Tibial artery (tissue), 4 donors: ENCODE measurements at regions not wholly inside any gene's neighbourhood (a gene's known extent, or its start where the extent isn't known, plus 50 kb on each side); places are given as distances from the start of the nearest gene placed in this dataset.

Experiments
- DNase-seq, 2 donors: peaks; one replicate each; pipeline ENCODE4 v3.0.0-alpha.2; 2019
- H3K27ac ChIP-seq, 2 donors: fragments of 200-600 bp; sonication (generic) in 1 of 2; 1 replicate in 1 of 2; 2 replicates in 1 of 2; pipeline ENCODE4 v1.5.1; 2018 to 2019; ENCODE audit warnings: mild to moderate bottlenecking in 1 of 2
- H3K27me3 ChIP-seq, 2 donors: fragments of 200-600 bp; sonication (generic) in 1 of 2; one replicate each; pipeline versions ENCODE4 v1.5.1 to v1.6.0; 2016 to 2019
- H3K36me3 ChIP-seq, 3 donors: fragments of 200-600 bp; sonication (generic) in 2 of 3; one replicate each; pipeline ENCODE4 v1.5.1; 2016 to 2019; ENCODE audit warnings: mild to moderate bottlenecking in 2 of 3
- H3K4me1 ChIP-seq, 4 donors: fragments of 200-600 bp; sonication (generic) in 2 of 4; 1 replicate in 3 of 4; 2 replicates in 1 of 4; pipeline ENCODE4 v1.5.1; 2016 to 2019
- H3K4me3 ChIP-seq, 2 donors: fragments of 200-600 bp; sonication (generic) in 1 of 2; 1 replicate in 1 of 2; 2 replicates in 1 of 2; pipeline ENCODE4 v1.5.1; 2018 to 2019; ENCODE audit warnings: mild to moderate bottlenecking in 2 of 2
- H3K9me3 ChIP-seq, 3 donors: fragments of 200-600 bp; sonication (generic) in 1 of 3; one replicate each; pipeline ENCODE4 v1.5.1; 2016 to 2019
- CTCF ChIP-seq, 2 experiments: fragments of 200-600 bp in 1 of 2; fragments of 450-650 bp in 1 of 2; IDR thresholded peaks; one replicate each; pipeline ENCODE4 v1.5.1; 2017 to 2019; ENCODE audit warnings: antibody characterized with exemption in 2 of 2, mild to moderate bottlenecking in 1 of 2, moderate library complexity in 1 of 2
- intact Hi-C: fragments of 100-400 bp; cut with DNase I; formaldehyde crosslinking; loops from one replicate; pipeline ENCODE4 v1.15.0; 2023; ENCODE audit warnings: low total_unique reads

- TF ChIP-seq CTCF (IDR thresholded peaks at IDR 0.05) = no peak
- no peak overlapping the region for H3K27ac ChIP-seq
- H3K9me3 ChIP-seq = no peaks in the 10 kb centered on the region
- H3K36me3 ChIP-seq = no peaks in the 10 kb centered on the region
- no peaks in the 10 kb centered on the region for H3K4me1 ChIP-seq
- intact Hi-C loops = no loop called here
- H3K27me3 ChIP-seq = no peaks in the 10 kb centered on the region
- DNase-seq = no peak
- no peak overlapping the region for H3K4me3 ChIP-seq
Observed at GRCh38 chr7:115883629-115884028, 146.9 kb downstream of the TFEC start.

GRCh38 chr7:115881476-115881875 lies 149.1 kb downstream of the TFEC start:
- intact Hi-C loops = no loop called here
- H3K4me1 ChIP-seq = no peaks in the 10 kb centered on the region

GRCh38 chr7:115879171-115879570 lies 151.4 kb downstream of the TFEC start:
- Histone ChIP-seq H3K27ac (no peak overlapping the region), H3K4me1 (no peaks in the 10 kb centered on the region), H3K36me3 (no peaks in the 10 kb centered on the region), H3K4me3 (no peak overlapping the region), H3K9me3 (no peaks in the 10 kb centered on the region), H3K27me3 (no peaks in the 10 kb centered on the region)
- no peak for DNase-seq
- intact Hi-C loops = no loop called here
- TF ChIP-seq CTCF (IDR thresholded peaks at IDR 0.05) = no peak

More at GRCh38 chr7:115881476-115881875, 149.1 kb downstream of the TFEC start:
- Histone ChIP-seq H3K4me3 (no peak overlapping the region), H3K27ac (no peak overlapping the region), H3K9me3 (no peaks in the 10 kb centered on the region), H3K36me3 (no peaks in the 10 kb centered on the region), H3K27me3 (no peaks in the 10 kb centered on the region)
- DNase-seq = no peak
- no peak for TF ChIP-seq CTCF (IDR thresholded peaks at IDR 0.05)

- no peaks in the 10 kb centered on the region for H3K9me3 ChIP-seq
- no peaks in the 10 kb centered on the region for H3K4me1 ChIP-seq
- H3K4me3 ChIP-seq = no peak overlapping the region
- intact Hi-C loops = no loop called here
- H3K27me3 ChIP-seq = no peaks in the 10 kb centered on the region
- H3K36me3 ChIP-seq = no peaks in the 10 kb centered on the region
- TF ChIP-seq CTCF (IDR thresholded peaks at IDR 0.05) = no peak
- DNase-seq = no peak
- no peak overlapping the region for H3K27ac ChIP-seq
Observed at GRCh38 chr7:115869801-115870200, 160.8 kb downstream of the TFEC start.

GRCh38 chr7:115869190-115869589 lies 161.4 kb downstream of the TFEC start:
- H3K27me3 ChIP-seq = no peaks in the 10 kb centered on the region
- H3K4me1 ChIP-seq = no peaks in the 10 kb centered on the region
- H3K27ac ChIP-seq = no peak overlapping the region
- H3K36me3 ChIP-seq = no peaks in the 10 kb centered on the region
- DNase-seq = no peak
- H3K4me3 ChIP-seq = no peak overlapping the region
- intact Hi-C loops = no loop called here
- no peaks in the 10 kb centered on the region for H3K9me3 ChIP-seq
- TF ChIP-seq CTCF (IDR thresholded peaks at IDR 0.05) = no peak

- Histone ChIP-seq H3K9me3 (no peaks in the 10 kb centered on the region), H3K4me3 (no peak overlapping the region), H3K36me3 (no peaks in the 10 kb centered on the region), H3K27ac (no peak overlapping the region), H3K27me3 (no peaks in the 10 kb centered on the region), H3K4me1 (no peaks in the 10 kb centered on the region)
- intact Hi-C loops = no loop called here
- DNase-seq = no peak
- no peak for TF ChIP-seq CTCF (IDR thresholded peaks at IDR 0.05)
Observed at GRCh38 chr7:115868369-115868768, 162.2 kb downstream of the TFEC start.
